CD4-positive, alpha-beta T cell (primary cell): ENCODE measurements at regions not wholly inside any gene's neighbourhood (a gene's known extent, or its start where the extent isn't known, plus 50 kb on each side); places are given as distances from the start of the nearest gene placed in this dataset.

Experiments used
- ATAC-seq: fragments of 200-7000 bp; cut with Tn5 transposase; one replicate; pipeline ENCODE4 v1.10.0; 2022; ENCODE audit warnings: mild to moderate bottlenecking; ENCODE audit not compliant: poor library complexity
- CTCF ChIA-PET: fragments of 350-600 bp; sonication (Branson Sonifier 250); formaldehyde crosslinking; loops from one replicate; lab custom pipeline; 2021; ENCODE audit warnings: antibody characterized with exemption, inconsistent platforms; lab: Charles Lee
- POLR2A ChIA-PET: fragments of 350-600 bp; sonication (Branson Sonifier 250); formaldehyde crosslinking; loops from one replicate; lab custom pipeline; 2021; ENCODE audit warnings: antibody characterized with exemption, inconsistent platforms; lab: Charles Lee
- DNase-seq, 14 experiments: peaks; one replicate each; pipeline ENCODE4 v3.0.0-alpha.2; 2013 to 2020; ENCODE audit warnings: mixed read lengths in 2 of 14
- H3K27ac ChIP-seq, 2 donors: one replicate each; pipeline versions ENCODE4 v1.5.1 to v1.7.0; 2013; ENCODE audit warnings: low read length in 2 of 2, low read depth in 1 of 2, mild to moderate bottlenecking in 1 of 2
- H3K27me3 ChIP-seq, 2 experiments: 1 replicate in 1 of 2; 2 replicates in 1 of 2; pipeline versions ENCODE4 v1.6.1 to v1.7.0; 2013; ENCODE audit warnings: low read length in 2 of 2, control low read depth in 1 of 2, mild to moderate bottlenecking in 1 of 2, moderate library complexity in 1 of 2; ENCODE audit not compliant: insufficient read depth in 2 of 2, control insufficient read depth in 1 of 2
- H3K36me3 ChIP-seq: one replicate; pipeline ENCODE4 v1.6.1; 2013; ENCODE audit warnings: low read length, control low read depth; ENCODE audit not compliant: insufficient read depth
- H3K4me1 ChIP-seq: one replicate; pipeline ENCODE4 v1.6.1; 2013; ENCODE audit warnings: low read length, control low read depth; ENCODE audit not compliant: insufficient read depth
- H3K4me3 ChIP-seq: one replicate; pipeline ENCODE4 v1.5.1; 2013; ENCODE audit warnings: mild to moderate bottlenecking, low read length, moderate library complexity
- H3K9me3 ChIP-seq, 2 experiments: 1 replicate in 1 of 2; 2 replicates in 1 of 2; pipeline versions ENCODE4 v1.6.1 to v1.7.0; 2013; ENCODE audit warnings: low read length in 2 of 2, mild to moderate bottlenecking in 2 of 2, control low read depth in 1 of 2, moderate library complexity in 1 of 2; ENCODE audit not compliant: control insufficient read depth in 1 of 2, insufficient read depth in 1 of 2
- H3K27ac Mint-ChIP-seq: one replicate; pipeline ENCODE4 v1.8.0; 2020; ENCODE audit warnings: mixed read lengths
- H3K27me3 Mint-ChIP-seq: one replicate; pipeline ENCODE4 v1.8.0; 2021; ENCODE audit warnings: mixed read lengths
- H3K36me3 Mint-ChIP-seq: one replicate; pipeline ENCODE4 v1.8.0; 2021; ENCODE audit warnings: low read depth, mixed read lengths
- H3K4me1 Mint-ChIP-seq: one replicate; pipeline ENCODE4 v1.8.0; 2021; ENCODE audit warnings: low read depth, mixed read lengths
- H3K4me3 Mint-ChIP-seq: one replicate; pipeline ENCODE4 v1.8.0; 2020; ENCODE audit warnings: mild to moderate bottlenecking, mixed read lengths
- H3K9me3 Mint-ChIP-seq: one replicate; pipeline ENCODE4 v1.8.0; 2020; ENCODE audit warnings: mixed read lengths
- intact Hi-C, 2 experiments: fragments of 100-400 bp; cut with DNase I in 1 of 2; cut with micrococcal nuclease in 1 of 2; formaldehyde crosslinking; loops; one replicate each; pipeline versions ENCODE4 v1.15.1 to v1.9.0; 2023 to 2025; cut with DNase I, micrococcal nuclease
- TF ChIP-seq, protein P1 (sequence below): fragments of 200-600 bp; IDR thresholded peaks from one replicate; pipeline ENCODE4 v1.8.0; 2022; ENCODE audit warnings: antibody characterized with exemption, mild to moderate bottlenecking

DNA sequence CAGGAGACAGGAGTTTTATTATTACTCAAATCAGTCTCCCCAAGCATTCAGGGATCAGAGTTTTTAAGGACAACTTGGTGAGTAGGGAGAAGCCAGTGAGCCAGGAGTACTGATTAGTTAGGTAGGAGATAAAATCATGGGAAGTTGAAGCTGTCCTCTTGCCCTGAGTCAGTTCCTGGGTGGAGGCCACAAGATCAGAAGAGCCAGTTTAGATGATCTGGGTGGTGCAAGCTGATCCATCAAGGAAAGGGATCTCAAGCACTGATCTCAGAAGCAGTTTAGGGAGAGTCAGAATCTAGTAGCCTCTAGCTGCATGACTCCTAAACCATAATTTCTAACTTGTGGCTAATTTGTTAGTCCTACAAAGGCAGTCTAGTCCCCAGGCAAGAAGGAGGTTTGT is 706.5 kb upstream of the MAP3K7 start:
- ChIA-PET CTCF (no interaction called here), POLR2A (no interaction called here)
- Mint-ChIP-seq H3K4me1 (no peaks in the 10 kb centered on the region), H3K9me3 (peaks cover 2% of the 10 kb centered on the region), H3K27me3 (no peaks in the 10 kb centered on the region), H3K27ac (no peak overlapping the region), H3K36me3 (no peaks in the 10 kb centered on the region), H3K4me3 (no peak overlapping the region)
- Histone ChIP-seq H3K36me3 (no peaks in the 10 kb centered on the region), H3K27me3 (no peaks in the 10 kb centered on the region), H3K9me3 (no peaks in the 10 kb centered on the region), H3K4me3 (no peak overlapping the region), H3K4me1 (no peaks in the 10 kb centered on the region), H3K27ac (no peak overlapping the region)
- DNase-seq, result no peak
- intact Hi-C loops, result no loop called here
- TF ChIP-seq, protein P1, sequence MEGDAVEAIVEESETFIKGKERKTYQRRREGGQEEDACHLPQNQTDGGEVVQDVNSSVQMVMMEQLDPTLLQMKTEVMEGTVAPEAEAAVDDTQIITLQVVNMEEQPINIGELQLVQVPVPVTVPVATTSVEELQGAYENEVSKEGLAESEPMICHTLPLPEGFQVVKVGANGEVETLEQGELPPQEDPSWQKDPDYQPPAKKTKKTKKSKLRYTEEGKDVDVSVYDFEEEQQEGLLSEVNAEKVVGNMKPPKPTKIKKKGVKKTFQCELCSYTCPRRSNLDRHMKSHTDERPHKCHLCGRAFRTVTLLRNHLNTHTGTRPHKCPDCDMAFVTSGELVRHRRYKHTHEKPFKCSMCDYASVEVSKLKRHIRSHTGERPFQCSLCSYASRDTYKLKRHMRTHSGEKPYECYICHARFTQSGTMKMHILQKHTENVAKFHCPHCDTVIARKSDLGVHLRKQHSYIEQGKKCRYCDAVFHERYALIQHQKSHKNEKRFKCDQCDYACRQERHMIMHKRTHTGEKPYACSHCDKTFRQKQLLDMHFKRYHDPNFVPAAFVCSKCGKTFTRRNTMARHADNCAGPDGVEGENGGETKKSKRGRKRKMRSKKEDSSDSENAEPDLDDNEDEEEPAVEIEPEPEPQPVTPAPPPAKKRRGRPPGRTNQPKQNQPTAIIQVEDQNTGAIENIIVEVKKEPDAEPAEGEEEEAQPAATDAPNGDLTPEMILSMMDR, result no peak
- ATAC-seq, result no peak

DNA sequence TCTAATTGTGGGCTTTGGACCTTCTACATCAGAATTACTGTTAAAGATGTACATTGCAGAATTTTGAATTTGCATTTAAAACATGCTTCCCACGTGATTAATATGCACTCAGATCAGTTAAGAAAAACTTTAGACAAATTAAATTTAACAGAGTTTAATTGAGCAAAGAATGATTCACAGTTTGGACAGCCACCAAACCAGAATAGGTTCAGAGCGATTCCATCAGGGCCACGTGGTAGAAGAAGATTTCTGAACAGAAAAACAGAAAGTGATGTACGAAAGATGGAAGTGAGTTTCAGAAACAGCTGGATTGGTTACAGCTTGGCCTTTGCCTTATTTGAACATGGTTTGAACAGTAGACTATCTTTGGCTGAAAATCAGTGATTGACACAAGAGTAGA is 704.2 kb upstream of the MAP3K7 start:
- no peak overlapping the region for H3K27ac Mint-ChIP-seq
- DNase-seq (no peak), ATAC-seq (no peak)
- no peaks in the 10 kb centered on the region for H3K27me3 Mint-ChIP-seq
- no peaks in the 10 kb centered on the region for H3K9me3 ChIP-seq
- H3K4me1 Mint-ChIP-seq, result no peaks in the 10 kb centered on the region
- no peaks in the 10 kb centered on the region for H3K27me3 ChIP-seq
- H3K4me3 ChIP-seq, result no peak overlapping the region
- POLR2A ChIA-PET, result no interaction called here
- CTCF ChIA-PET, result no interaction called here
- H3K36me3 Mint-ChIP-seq, result no peaks in the 10 kb centered on the region
- H3K27ac ChIP-seq, result no peak overlapping the region
- intact Hi-C loops, result no loop called here
- no peaks in the 10 kb centered on the region for H3K4me1 ChIP-seq
- H3K9me3 Mint-ChIP-seq, result no peaks in the 10 kb centered on the region
- no peaks in the 10 kb centered on the region for H3K36me3 ChIP-seq
- TF ChIP-seq, protein P1, result no peak
- no peak overlapping the region for H3K4me3 Mint-ChIP-seq

DNA sequence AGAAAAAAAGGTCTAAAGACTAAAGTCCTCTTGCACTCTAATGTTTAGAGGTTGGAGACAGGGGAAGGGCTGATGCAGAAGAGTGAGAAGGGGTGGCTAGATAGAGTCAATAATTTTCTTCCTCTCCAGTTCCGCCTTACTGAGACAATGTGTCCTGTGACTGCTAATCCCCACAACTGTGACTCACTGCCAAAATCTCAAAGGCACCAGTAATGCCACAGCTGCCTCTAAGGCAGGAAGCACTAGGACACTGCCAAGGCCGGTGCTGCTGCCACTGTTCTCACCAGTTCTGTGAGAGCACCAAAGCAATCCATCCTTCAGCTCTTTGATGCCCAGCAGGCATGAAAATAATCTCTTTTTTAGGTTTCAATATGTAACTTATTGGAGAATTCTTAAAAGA is 701.9 kb upstream of the MAP3K7 start:
- Histone ChIP-seq H3K4me1 (no peaks in the 10 kb centered on the region), H3K27ac (no peak overlapping the region), H3K36me3 (no peaks in the 10 kb centered on the region), H3K9me3 (no peaks in the 10 kb centered on the region), H3K27me3 (no peaks in the 10 kb centered on the region), H3K4me3 (no peak overlapping the region)
- H3K36me3 Mint-ChIP-seq, result no peaks in the 10 kb centered on the region
- ChIA-PET CTCF (no interaction called here), POLR2A (no interaction called here)
- no peak overlapping the region for H3K27ac Mint-ChIP-seq
- DNase-seq, result no peak
- ATAC-seq, result no peak
- H3K4me1 Mint-ChIP-seq, result no peaks in the 10 kb centered on the region
- H3K4me3 Mint-ChIP-seq, result no peak overlapping the region
- intact Hi-C loops, result no loop called here
- no peaks in the 10 kb centered on the region for H3K9me3 Mint-ChIP-seq
- H3K27me3 Mint-ChIP-seq, result no peaks in the 10 kb centered on the region
- TF ChIP-seq, protein P1, result no peak
